ENCODE measurements at regions not wholly inside any gene's neighbourhood (a gene's known extent, or its start where the extent isn't known, plus 50 kb on each side); places are given as distances from the start of the nearest gene placed in this dataset.

DNA sequence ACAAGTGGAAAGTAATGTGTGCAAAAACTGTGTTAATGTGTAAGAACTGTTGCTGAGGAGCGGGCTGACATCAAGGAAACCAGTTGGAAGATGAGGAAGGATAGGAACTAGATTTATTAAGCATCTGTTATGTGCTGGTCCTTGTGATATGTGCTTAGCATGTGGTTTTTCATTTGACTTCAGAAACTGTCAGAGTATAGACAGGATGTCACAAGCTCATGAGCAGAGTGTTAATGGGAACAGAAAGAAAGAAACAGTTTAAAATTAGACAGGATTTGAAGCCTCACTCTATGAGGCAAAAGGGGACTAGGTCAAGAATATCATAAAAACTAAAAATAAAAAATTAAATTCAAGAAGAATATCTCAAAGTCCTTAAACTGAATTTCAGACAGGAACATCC is 270.6 kb upstream of the DPPA4 start:
- Histone ChIP-seq H3K36me3 (no peaks in the 10 kb centered on the region), H3K27me3 (ENCODE audit: insufficient read depth, low read depth, severe bottlenecking) (no peaks in the 10 kb centered on the region), H3K27ac (no peak overlapping the region), H3K4me3 (ENCODE audit: low read depth, low read length) (no peak overlapping the region), H3K9me3 (ENCODE audit: severe bottlenecking) (no peaks in the 10 kb centered on the region)
- TF ChIP-seq, protein P1, sequence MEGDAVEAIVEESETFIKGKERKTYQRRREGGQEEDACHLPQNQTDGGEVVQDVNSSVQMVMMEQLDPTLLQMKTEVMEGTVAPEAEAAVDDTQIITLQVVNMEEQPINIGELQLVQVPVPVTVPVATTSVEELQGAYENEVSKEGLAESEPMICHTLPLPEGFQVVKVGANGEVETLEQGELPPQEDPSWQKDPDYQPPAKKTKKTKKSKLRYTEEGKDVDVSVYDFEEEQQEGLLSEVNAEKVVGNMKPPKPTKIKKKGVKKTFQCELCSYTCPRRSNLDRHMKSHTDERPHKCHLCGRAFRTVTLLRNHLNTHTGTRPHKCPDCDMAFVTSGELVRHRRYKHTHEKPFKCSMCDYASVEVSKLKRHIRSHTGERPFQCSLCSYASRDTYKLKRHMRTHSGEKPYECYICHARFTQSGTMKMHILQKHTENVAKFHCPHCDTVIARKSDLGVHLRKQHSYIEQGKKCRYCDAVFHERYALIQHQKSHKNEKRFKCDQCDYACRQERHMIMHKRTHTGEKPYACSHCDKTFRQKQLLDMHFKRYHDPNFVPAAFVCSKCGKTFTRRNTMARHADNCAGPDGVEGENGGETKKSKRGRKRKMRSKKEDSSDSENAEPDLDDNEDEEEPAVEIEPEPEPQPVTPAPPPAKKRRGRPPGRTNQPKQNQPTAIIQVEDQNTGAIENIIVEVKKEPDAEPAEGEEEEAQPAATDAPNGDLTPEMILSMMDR (IDR thresholded peaks at IDR 0.05; ENCODE audit: low read depth, low read length) = no peak
- DNase-seq = no peak

DNA sequence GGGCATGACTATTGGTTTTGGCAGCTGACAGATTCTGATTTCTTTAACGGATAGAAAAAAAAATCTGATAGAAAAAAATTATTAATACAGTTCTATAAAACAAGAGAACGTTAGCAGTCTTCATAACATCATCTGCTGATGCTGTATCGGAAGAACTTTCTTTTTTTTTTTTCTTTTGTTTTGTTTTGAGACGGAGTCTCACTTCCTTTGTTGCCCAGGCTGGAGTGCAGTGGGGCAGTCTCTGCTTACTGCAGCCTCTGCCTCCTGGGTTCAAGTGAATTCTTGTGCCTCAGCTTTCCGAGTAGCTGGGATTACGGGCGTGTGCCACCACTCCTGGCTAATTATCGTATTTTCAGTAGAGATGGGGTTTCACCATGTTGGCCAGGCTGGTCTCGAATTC is 271.2 kb upstream of the DPPA4 start:
- TF ChIP-seq, protein P1 (IDR thresholded peaks at IDR 0.05; ENCODE audit: low read depth, low read length) = no peak
- no peaks in the 10 kb centered on the region for H3K27me3 ChIP-seq (ENCODE audit: insufficient read depth, low read depth, severe bottlenecking)
- DNase-seq = no peak
- no peak overlapping the region for H3K4me3 ChIP-seq (ENCODE audit: low read depth, low read length)
- no peaks in the 10 kb centered on the region for H3K9me3 ChIP-seq (ENCODE audit: severe bottlenecking)
- no peaks in the 10 kb centered on the region for H3K36me3 ChIP-seq
- H3K27ac ChIP-seq = no peak overlapping the region

DNA sequence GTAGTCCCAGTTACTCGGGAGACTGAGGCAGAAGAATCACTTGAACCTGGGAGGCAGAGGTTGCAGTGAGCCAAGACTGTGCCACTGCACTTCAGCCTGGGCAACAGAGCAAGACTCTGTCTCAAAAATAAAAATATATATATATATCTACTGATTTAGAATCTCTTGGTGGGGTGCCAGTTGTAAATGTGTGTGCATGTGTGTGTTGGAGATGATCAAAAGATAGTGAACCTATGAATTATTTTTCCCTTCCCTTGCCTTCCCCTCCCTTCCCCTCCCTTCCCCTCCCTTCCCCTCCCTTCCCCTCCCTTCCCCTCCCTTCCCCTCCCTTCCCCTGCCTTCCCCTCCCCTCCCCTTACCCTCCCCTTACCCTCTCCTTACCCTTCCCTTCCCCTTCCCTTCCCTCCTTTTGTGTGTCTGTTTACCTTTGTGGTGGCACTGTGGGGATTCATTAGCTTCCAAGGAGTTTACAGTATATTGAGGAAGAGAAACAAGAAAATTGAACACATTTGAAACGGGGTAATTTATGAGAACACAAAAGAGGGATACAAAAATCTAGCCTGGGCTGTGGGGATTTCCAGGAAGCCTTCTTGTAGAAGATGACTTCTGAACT is 281.5 kb upstream of the DPPA4 start:
- DNase-seq = no peak
- no peaks in the 10 kb centered on the region for H3K36me3 ChIP-seq
- H3K27me3 ChIP-seq (ENCODE audit: insufficient read depth, low read depth, severe bottlenecking) = no peaks in the 10 kb centered on the region
- H3K9me3 ChIP-seq (ENCODE audit: severe bottlenecking) = no peaks in the 10 kb centered on the region
- TF ChIP-seq, protein P1 (IDR thresholded peaks at IDR 0.05; ENCODE audit: low read depth, low read length) = no peak
- H3K27ac ChIP-seq = no peak overlapping the region
- no peak overlapping the region for H3K4me3 ChIP-seq (ENCODE audit: low read depth, low read length)

DNA sequence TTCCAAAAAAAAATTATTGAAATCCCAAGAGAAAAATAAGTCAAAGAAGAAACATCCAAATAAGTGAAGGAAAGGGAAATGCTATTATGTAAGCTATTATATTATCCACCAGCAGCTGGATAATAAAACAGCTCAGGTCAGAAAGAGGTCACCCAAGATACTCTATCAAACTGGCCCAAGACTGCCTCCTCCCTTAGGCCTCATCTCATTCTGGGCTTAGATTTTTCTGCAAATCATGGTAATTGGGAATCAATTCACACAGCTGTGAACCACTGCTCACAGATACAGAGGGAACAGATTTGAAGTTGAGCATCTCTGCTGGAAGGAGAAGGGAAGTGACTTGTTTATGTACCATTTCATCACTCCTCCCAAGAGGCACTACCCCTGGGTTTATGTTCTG is 294.6 kb upstream of the DPPA4 start:
- Histone ChIP-seq H3K27me3 (ENCODE audit: insufficient read depth, low read depth, severe bottlenecking) (no peaks in the 10 kb centered on the region), H3K36me3 (no peaks in the 10 kb centered on the region), H3K9me3 (ENCODE audit: severe bottlenecking) (no peaks in the 10 kb centered on the region), H3K27ac (no peak overlapping the region), H3K4me3 (ENCODE audit: low read depth, low read length) (no peak overlapping the region)
- DNase-seq = no peak
- TF ChIP-seq, protein P1 (IDR thresholded peaks at IDR 0.05; ENCODE audit: low read depth, low read length) = no peak

DNA sequence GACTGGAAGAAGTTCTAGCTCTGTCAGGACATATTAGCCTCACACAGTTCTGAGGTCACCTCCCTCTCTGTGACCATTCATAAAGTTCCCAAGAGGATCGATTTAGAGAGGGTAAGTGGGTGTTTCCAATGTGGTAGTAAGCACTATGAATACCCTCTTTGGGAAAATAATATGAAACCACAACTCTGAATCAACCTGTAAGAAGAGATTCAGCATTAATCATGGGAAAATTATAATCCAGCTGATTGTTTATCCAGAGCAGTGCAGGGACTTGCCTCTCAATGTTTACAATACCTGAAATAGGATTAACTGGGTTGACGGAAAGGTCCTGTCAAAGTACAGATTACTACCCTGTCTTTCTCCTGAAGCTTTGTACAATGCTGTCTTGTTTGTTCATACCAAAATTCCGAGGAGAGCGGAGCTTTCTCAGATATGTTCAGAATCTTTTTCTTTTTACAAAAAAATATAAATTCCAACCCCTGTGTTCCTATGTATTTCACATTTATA is 302.9 kb upstream of the DPPA4 start:
- H3K27me3 ChIP-seq (ENCODE audit: insufficient read depth, low read depth, severe bottlenecking) = no peaks in the 10 kb centered on the region
- TF ChIP-seq, protein P1 (IDR thresholded peaks at IDR 0.05; ENCODE audit: low read depth, low read length) = no peak
- no peaks in the 10 kb centered on the region for H3K36me3 ChIP-seq
- no peak for DNase-seq
- no peak overlapping the region for H3K27ac ChIP-seq
- H3K4me3 ChIP-seq (ENCODE audit: low read depth, low read length) = no peak overlapping the region
- H3K9me3 ChIP-seq (ENCODE audit: severe bottlenecking) = no peaks in the 10 kb centered on the region

DNA sequence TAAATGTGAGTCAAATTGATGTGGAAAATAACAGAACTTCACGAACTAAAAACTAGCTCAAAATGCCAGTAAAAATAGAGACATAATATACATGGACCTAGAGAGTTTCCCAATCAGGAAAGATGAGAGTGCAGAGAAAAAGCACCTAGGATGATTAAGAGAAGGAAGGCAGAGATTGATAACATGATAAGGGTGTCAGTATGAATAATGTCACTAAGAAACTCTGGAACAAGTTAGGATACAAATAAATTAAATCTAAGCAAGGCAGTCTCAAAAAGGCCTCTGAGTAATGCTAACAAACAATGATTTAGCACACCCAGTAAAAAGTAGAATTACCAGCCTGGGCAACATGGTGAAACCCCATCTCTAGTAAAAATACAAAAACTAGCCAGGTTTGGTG is 304.7 kb upstream of the DPPA4 start:
- no peak for DNase-seq
- TF ChIP-seq, protein P1 (IDR thresholded peaks at IDR 0.05; ENCODE audit: low read depth, low read length) = no peak
- H3K9me3 ChIP-seq (ENCODE audit: severe bottlenecking) = no peaks in the 10 kb centered on the region
- H3K27me3 ChIP-seq (ENCODE audit: insufficient read depth, low read depth, severe bottlenecking) = no peaks in the 10 kb centered on the region
- no peaks in the 10 kb centered on the region for H3K36me3 ChIP-seq
- H3K4me3 ChIP-seq (ENCODE audit: low read depth, low read length) = no peak overlapping the region
- H3K27ac ChIP-seq = no peak overlapping the region

All from WERI-Rb-1 (cell line).